GM18951 (cell line): ENCODE measurements at regions not wholly inside any gene's neighbourhood (a gene's known extent, or its start where the extent isn't known, plus 50 kb on each side); places are given as distances from the start of the nearest gene placed in this dataset.
"Not testable (repeated sequence)": the region's sequence is repeated elsewhere in the genome, so short reads cannot be mapped to it uniquely, and the experiment has no call there.

Source experiments
- POLR2A ChIP-seq: IDR thresholded peaks from 4 replicates; pipeline ENCODE4 v1.6.1; 2011; ENCODE audit warnings: mild to moderate bottlenecking; ENCODE audit not compliant: insufficient read length, insufficient read depth; ENCODE audit errors: extremely low read depth
- in situ Hi-C: fragments of 300-500 bp; cut with MboI; formaldehyde crosslinking; loops from one replicate; pipeline ENCODE4 v1.12.0; 2022; ENCODE audit warnings: low sequenced_read_pairs, mixed read lengths, inconsistent platforms; ENCODE audit not compliant: unreplicated experiment

DNA sequence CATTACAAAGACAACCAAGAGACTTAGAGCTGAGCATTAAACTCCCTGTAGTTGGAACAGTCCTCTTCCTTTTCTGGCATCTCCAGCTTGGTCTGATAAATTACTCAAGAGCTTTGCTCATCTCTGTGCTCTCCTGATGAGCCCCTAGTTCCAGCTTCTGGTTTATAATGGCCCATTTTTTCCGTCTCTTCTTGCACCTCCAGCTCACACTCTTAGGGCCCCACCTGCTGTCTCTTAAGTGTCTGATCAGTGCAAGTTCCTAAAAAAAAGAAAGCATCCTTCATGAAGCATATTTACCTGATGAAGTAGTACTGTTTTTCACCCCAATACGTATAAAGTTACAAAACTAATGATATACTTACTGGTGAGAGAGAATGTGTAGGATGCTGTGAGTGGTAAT, 822.9 kb downstream of the RNF144A start:
- in situ Hi-C loops, result no loop called here
- no peak for TF ChIP-seq POLR2A

DNA sequence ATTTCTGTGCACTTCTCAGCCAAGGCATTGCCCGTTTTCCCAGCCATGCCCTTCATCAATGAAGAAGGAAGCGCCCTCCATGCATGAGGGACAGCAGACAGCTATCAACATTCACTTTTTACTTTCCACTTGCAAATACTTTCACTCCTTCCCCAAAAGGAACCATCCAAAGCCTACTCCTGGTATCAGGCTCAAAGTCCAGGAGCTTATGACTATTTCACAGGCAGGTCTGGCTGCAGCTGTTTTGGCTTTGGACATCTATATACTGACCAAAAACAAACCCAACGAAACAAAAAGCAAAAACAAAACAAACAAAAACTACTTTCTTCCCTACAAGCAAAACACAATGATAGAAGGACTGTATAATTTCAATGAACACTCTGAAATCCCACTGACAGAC, 825.1 kb downstream of the RNF144A start:
- in situ Hi-C loops, result no loop called here
- no peak for TF ChIP-seq POLR2A

DNA sequence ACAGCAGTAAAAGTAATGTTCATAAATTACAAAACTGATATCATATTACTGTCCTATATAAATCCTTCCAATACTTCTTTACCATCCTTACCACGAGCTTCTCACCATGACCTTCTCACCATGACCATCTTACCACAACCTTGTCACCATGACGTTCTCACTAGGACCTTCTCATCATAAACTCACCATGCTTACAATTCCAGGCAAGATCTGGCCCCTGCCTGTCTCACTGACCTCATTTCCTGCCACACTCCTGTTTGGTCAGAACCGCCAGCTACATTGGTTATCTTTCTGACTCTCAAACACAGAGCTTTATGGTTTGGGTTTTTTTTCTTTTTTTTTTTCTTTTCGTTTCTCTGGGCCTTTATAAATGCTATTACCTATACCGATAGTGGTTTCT, 827.6 kb downstream of the RNF144A start:
- in situ Hi-C loops, result no loop called here

DNA sequence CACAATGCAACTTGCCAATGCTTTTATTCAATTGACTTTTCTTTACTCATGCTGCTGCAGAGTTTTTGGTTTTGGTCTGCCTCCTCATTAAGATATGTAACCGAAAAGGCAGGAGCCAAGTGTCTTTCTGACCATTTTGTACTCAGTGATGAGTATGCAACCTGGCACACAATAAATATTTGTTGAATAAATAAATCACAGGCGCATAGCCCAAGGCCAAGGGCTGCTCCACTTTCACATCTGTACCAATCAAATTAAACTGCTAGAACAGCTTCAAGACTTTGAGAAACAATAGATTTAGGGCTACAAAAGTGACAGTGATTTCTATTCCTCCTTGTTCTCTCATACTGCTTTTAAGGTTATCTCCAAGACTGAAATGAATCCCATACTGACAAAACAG, 828.2 kb downstream of the RNF144A start:
- no peak for TF ChIP-seq POLR2A
- in situ Hi-C loops, result no loop called here

More for the DNA sequence above, 827.6 kb downstream of the RNF144A start:
- TF ChIP-seq POLR2A, result no peak

DNA sequence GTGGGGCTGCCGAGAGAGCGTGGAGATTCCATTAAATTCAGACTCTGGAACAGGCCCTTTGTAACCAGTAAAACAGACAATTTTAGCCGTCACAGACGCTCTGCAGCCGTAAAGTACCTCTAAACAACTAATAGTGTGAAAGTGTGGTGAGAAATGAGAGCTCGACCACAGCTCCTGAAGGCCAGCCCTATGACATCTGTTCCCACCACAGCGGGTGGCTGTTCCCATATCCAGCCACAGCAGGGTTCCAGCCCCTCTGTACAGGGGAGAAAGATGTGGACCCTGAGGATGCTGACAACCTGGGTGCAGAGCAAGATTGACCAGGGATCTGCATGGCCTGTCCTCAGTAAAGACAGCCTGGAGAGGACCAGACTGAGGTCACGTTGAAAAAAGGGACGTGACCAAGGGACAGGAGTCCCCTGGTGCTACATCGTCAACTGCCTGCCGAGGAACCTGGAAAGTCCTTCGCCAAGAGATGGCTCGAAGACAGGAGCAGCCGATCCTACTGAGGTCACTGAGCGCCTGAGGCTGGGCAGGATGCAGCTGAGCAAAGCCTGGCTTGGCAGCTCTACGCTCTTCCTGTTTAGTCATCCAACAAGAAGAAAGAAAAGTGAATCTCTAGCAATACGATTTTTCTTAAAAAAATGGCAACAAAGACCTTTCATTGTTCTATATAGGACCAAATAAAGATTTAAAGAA, 831.7 kb downstream of the RNF144A start:
- TF ChIP-seq POLR2A, result no peak
- in situ Hi-C loops, result no loop called here

DNA sequence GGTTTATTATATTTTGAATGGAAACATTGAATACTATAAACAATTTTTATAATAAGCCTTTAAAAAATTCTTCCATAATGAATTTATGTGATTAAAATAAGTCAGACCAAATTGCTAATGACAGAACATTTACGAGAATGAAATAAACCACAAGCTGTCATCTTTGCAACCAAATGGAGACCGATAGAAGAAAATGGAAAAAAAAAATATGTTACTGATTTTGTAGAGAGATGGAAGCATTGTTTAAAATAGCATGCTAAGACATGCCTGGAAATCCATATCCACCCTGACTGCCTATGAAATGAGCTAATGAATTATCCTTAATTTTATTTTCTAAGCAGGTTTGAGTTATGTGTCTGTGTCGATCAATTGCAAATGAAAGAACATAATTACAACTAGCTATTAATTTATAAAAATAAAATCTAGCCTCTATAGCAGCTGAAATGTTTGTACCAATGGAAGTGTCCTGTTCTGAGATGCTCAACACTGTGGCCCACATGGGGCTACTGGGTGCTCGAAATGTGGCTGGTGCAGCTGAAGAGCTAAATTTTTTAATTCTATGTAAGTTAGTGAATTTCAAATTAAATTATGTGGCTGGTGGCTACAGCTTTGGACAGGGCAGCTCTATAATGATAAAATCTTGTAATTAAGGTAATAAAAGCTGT, 832.8 kb downstream of the RNF144A start:
- TF ChIP-seq POLR2A, result no peak

DNA sequence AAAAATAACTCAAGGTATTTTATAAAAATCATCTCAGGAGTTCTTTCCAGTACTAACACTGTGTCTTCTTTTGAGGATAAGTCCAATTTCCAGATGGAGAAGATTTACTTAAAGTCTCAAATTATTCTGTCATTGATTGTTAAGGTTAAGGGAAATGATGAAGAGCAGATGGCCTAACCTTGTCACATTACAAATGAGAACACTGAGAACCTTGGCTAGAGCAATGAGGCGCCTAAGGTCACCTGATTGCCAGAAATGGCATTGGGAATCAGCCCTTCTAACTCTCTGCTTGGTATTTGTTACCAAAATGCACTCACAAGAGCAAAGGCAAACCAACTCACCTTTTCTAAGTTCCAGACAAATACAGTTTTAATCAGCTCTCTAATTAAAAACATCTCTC, 835.1 kb downstream of the RNF144A start:
- no peak for TF ChIP-seq POLR2A
- in situ Hi-C loops, result no loop called here

More for the DNA sequence above, 832.8 kb downstream of the RNF144A start:
- in situ Hi-C loops, result no loop called here

DNA sequence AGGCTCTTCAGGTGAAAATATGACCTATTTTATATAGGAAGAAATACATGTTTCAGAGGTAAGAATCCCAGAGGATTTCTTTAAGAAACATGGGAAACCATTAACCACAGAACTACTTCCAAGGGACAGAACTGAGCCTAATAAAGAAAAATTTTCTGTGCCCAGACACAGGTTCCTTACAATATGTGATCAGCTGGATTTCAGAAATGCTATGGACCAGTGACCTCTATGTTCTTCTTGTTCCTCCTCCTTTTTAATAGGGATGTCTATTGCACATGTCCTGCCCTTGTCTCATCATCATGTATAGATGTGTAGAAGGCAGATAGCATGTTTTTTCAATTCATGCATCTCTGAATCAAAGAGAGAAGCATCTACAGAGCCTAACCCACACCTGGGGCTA, 836.6 kb downstream of the RNF144A start:
- in situ Hi-C loops, result no loop called here
- TF ChIP-seq POLR2A, result no peak

DNA sequence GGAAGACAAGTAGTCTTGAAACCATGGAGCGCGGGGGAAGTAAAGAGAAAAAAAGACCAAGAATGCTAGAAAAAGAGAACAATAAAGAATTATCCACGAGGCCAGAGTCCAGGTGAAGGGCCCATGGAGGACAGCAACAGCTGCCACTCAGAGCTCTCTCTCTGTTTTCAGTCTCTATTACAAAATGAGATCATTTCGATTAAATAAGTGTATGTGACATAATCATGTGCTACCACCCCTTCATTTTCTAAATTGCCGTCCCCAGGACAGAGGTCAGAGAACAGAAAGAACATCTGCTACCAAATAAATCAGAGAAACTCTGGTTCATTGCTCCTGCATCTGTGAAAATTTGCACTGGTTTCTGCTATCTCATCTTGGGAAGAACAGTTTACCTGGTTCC, 838.7 kb downstream of the RNF144A start:
- in situ Hi-C loops, result no loop called here
- no peak for TF ChIP-seq POLR2A

DNA sequence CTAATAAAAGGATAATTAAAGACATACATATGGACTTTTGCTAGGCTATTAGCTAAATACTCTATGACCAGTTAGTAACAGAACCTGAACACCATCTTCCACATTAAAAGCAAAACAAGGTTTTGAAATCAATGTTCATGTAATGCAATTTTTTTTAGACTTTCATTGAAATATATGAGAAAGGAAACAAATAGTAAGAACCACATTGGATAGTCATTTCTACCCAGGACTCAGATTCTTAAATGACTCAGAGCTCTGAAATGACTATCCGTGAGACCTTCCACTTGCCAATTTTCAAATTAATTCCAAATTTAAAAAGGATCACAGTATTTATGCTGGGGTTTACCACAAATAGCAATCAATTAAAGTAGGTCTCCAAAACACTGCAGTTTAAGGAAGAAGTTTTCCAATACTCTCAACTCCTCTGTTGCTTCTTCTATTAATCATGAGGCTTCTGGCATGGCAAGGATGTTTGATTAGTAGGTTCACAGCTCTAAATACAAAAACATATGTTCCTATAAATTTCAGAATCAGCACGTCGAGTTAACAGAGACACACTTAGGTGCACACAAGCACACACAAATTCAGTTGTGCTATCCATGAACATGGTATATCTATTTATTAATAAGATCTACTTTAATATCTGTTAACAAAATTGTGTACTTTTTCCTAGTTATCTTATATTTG, 841.0 kb downstream of the RNF144A start:
- no peak for TF ChIP-seq POLR2A
- in situ Hi-C loops, result no loop called here

DNA sequence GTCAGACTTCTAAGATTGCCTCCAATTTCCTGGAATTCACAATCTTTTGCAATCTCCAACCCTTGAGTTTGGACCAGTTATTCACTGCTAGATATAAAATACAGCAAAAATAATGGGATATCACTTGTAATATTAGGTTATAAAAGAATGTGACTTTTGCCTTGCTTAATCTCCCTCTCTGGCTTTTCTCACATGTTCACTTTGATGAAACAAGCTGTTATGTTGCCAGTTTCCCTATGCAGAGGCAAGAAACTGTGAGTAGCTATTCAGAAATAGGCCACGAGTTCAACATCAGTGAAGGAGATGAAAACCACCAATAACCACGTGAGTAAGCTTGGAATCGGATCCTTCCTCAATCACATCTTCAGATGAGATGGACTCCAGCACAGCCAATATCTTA, 842.7 kb downstream of the RNF144A start:
- TF ChIP-seq POLR2A, result no peak
- in situ Hi-C loops, result no loop called here

DNA sequence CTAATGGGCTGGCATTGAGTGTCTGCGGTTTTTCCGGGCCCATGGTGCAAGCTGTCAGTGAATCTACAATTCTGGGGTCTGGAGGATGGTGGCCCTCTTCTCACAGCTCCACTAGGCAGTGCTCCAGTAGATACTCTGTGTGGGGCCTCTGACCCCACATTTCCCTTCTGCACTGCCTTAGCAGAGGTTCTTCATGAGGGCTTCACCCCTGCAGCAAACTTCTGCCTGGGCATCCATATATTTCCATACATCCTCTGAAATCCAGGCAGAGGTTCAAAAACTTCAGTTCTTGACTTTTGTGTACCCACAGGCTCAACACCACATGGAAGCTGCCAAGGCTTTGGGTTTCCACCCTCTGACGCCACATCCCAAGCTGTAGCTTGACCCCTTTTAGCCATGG, 846.2 kb downstream of the RNF144A start:
- in situ Hi-C loops, result not testable (repeated sequence)

DNA sequence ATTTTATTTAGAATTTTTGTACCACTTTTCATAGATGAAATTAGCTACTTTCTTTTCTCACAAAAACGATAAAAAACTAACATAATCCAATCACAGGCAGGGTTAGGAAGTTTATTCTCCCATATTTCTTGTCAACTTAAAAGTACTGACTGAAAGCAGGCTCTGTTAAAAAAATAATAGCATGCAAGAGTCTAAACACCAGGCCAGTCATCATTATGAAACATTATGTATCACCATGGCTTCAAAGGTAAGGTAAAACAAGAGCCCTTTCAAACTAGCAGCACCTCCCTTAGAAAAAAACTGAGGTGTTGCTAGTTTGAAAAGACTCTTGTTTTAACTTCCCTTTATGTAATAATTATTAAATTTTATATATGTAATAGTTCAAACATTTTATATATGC, 848.0 kb downstream of the RNF144A start:
- in situ Hi-C loops, result no loop called here
- TF ChIP-seq POLR2A, result no peak
